ENCODE measurements at regions not wholly inside any gene's neighbourhood (a gene's known extent, or its start where the extent isn't known, plus 50 kb on each side); places are given as distances from the start of the nearest gene placed in this dataset.
A peak's percentile ranks its signal among the peaks of the same experiment; 100 is the strongest.

- Histone ChIP-seq H3K4me3 (ENCODE audit: low read depth in 1 of 5, low read length in 5 of 5) (no peak overlapping the region), H3K27me3 (ENCODE audit: control insufficient read depth in 5 of 5, insufficient read depth in 4 of 5, low read length in 5 of 5) (peaks cover 3 to 10% (median 6%) of the 10 kb centered on the region in 5 donors), H3K36me3 (ENCODE audit: control insufficient read depth in 5 of 5, insufficient read depth in 5 of 5, low read length in 5 of 5) (no peaks in the 10 kb centered on the region), H3K4me1 (ENCODE audit: control insufficient read depth in 5 of 5, insufficient read depth in 5 of 5, low read length in 5 of 5) (no peaks in the 10 kb centered on the region), H3K9me3 (ENCODE audit: control insufficient read depth in 5 of 5, low read length in 5 of 5) (peaks cover 0 to 9% (median 5%) of the 10 kb centered on the region in 5 donors), H3K9ac (ENCODE audit: low read length in 5 of 5) (no peak overlapping the region), H3K27ac (ENCODE audit: low read depth, low read length) (no peak overlapping the region)
Measured at GRCh38 chr12:114302606-114303315, 103.2 kb downstream of the TBX5 start.

DNA sequence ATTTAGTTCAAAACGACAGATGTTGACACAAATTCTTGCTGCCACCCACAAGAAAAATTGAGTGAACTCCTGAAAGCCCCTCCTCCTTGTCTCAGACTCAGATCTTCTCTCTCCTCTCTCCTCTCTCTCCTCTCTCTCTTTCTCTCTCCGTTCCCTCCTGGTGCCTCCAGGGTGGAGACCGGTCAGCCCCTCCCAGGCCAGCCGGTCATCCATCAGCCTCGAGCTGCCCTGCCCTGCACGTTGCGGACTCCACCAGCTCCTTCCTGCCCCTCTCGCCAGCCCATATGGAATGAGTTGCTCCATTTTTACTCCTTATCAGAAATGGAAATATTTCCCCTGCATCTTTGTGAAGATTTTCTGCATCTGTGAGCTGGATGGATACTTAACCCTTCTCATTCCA, 103.8 kb downstream of the TBX5 start:
- Histone ChIP-seq H3K27ac (ENCODE audit: low read depth, low read length) (no peak overlapping the region), H3K36me3 (ENCODE audit: control insufficient read depth in 5 of 5, insufficient read depth in 5 of 5, low read length in 5 of 5) (no peaks in the 10 kb centered on the region), H3K9ac (ENCODE audit: low read length in 5 of 5) (no peak overlapping the region), H3K4me3 (ENCODE audit: low read depth in 1 of 5, low read length in 5 of 5) (no peak overlapping the region), H3K9me3 (ENCODE audit: control insufficient read depth in 5 of 5, low read length in 5 of 5) (peaks cover 0 to 9% (median 5%) of the 10 kb centered on the region in 5 donors), H3K27me3 (ENCODE audit: control insufficient read depth in 5 of 5, insufficient read depth in 4 of 5, low read length in 5 of 5) (peaks cover 3 to 10% (median 6%) of the 10 kb centered on the region in 5 donors), H3K4me1 (ENCODE audit: control insufficient read depth in 5 of 5, insufficient read depth in 5 of 5, low read length in 5 of 5) (no peaks in the 10 kb centered on the region)

- H3K9ac ChIP-seq (ENCODE audit: low read length in 5 of 5), result no peak overlapping the region
Measured at GRCh38 chr12:114294303-114294685, 111.7 kb downstream of the TBX5 start.

DNA sequence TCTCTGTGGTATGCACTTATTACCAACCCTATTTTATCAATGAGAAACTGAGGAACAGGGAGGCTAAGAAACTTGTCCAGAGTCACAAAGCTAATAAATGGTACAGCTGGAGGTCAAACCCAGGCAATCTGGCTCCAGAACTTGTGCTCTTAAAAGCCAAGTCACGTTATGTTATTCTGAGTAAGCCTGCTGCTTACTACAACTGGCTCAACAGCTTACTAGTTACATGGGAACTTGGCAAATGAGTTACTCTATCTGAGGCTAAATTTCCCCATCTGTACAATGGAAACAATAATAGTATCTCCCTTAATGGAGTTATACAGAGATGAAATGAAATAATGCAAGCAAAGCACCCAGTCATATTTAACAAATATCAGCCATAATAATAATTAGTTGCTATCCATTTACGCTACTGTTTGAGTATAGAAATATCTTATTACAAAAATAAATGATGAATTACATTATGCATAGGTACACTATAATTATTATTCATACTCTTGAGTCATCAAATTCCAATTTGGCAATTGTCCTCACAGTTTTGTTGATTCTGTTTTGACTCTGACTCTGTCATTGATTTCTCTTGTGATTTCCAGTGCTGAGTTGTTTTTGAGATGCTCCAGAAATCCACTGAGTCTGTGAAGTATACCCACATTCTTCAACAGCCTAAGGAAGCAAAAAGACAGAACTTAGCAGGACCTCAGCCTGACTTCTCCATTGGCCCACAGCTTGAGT, 112.2 kb downstream of the TBX5 start:
- H3K4me3 ChIP-seq (ENCODE audit: low read depth in 1 of 5, low read length in 5 of 5), result no peak overlapping the region
- H3K27me3 ChIP-seq (ENCODE audit: control insufficient read depth in 5 of 5, insufficient read depth in 4 of 5, low read length in 5 of 5), result peaks cover 0 to 1% (median 0%) of the 10 kb centered on the region in 5 donors
- no peaks in the 10 kb centered on the region for H3K4me1 ChIP-seq (ENCODE audit: control insufficient read depth in 5 of 5, insufficient read depth in 5 of 5, low read length in 5 of 5)
- no peaks in the 10 kb centered on the region for H3K36me3 ChIP-seq (ENCODE audit: control insufficient read depth in 5 of 5, insufficient read depth in 5 of 5, low read length in 5 of 5)
- peaks cover 8 to 13% (median 12%) of the 10 kb centered on the region in 5 donors for H3K9me3 ChIP-seq (ENCODE audit: control insufficient read depth in 5 of 5, low read length in 5 of 5)
- H3K27ac ChIP-seq (ENCODE audit: low read depth, low read length), result no peak overlapping the region
- H3K9ac ChIP-seq (ENCODE audit: low read length in 5 of 5), result no peak overlapping the region

More at GRCh38 chr12:114294303-114294685, 111.7 kb downstream of the TBX5 start:
- Histone ChIP-seq H3K4me3 (ENCODE audit: low read depth in 1 of 5, low read length in 5 of 5) (no peak overlapping the region), H3K9me3 (ENCODE audit: control insufficient read depth in 5 of 5, low read length in 5 of 5) (peaks cover 8 to 13% (median 12%) of the 10 kb centered on the region in 5 donors), H3K27me3 (ENCODE audit: control insufficient read depth in 5 of 5, insufficient read depth in 4 of 5, low read length in 5 of 5) (no peaks in the 10 kb centered on the region), H3K4me1 (ENCODE audit: control insufficient read depth in 5 of 5, insufficient read depth in 5 of 5, low read length in 5 of 5) (no peaks in the 10 kb centered on the region), H3K36me3 (ENCODE audit: control insufficient read depth in 5 of 5, insufficient read depth in 5 of 5, low read length in 5 of 5) (no peaks in the 10 kb centered on the region), H3K27ac (ENCODE audit: low read depth, low read length) (no peak overlapping the region)

- no peaks in the 10 kb centered on the region for H3K4me1 ChIP-seq (ENCODE audit: control insufficient read depth in 5 of 5, insufficient read depth in 5 of 5, low read length in 5 of 5)
- peaks cover 0 to 3% (median 0%) of the 10 kb centered on the region in 5 donors for H3K27me3 ChIP-seq (ENCODE audit: control insufficient read depth in 5 of 5, insufficient read depth in 4 of 5, low read length in 5 of 5)
- H3K27ac ChIP-seq (ENCODE audit: low read depth, low read length), result no peak overlapping the region
- H3K9ac ChIP-seq (ENCODE audit: low read length in 5 of 5), result no peak overlapping the region
- no peaks in the 10 kb centered on the region for H3K36me3 ChIP-seq (ENCODE audit: control insufficient read depth in 5 of 5, insufficient read depth in 5 of 5, low read length in 5 of 5)
- peak overlapping the region in 1 of 5 donors; percentile 31 for H3K4me3 ChIP-seq (ENCODE audit: low read depth in 1 of 5, low read length in 5 of 5)
- peaks cover 8 to 13% (median 12%) of the 10 kb centered on the region in 5 donors for H3K9me3 ChIP-seq (ENCODE audit: control insufficient read depth in 5 of 5, low read length in 5 of 5)
Measured at GRCh38 chr12:114293073-114293472, 112.9 kb downstream of the TBX5 start.

DNA sequence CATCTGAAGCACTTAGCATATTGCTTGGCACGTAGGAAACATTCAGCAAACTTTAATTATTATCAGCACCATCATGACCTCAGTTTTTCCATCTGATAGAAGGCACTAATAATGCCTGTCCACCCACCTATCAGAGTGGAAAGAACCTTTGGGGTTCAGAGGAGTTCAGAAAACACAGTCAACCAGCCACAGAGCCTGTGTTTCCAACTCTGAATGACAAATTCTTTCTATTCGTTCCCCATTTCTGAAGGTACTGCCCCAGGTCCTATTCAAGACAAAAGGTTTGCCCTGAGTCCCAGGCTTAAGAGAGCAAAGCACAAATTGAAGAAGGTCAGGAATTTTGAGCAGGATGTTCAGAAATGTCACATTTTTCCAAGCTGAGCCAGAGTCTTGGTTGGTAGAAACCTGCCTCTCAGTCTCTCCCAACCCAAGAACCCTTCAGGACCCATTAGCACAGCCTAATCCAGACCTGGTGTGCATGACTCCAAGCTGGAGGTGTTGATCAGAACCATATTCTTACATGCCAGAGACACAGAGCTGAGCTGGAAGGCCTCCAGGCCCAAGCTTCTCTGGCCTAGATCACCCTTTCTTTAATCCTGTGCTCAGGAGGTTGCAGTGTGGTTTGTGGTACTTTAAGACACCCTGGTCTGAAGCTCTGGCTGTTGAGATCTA, 114.4 kb downstream of the TBX5 start:
- peaks cover 0 to 4% (median 0%) of the 10 kb centered on the region in 5 donors for H3K27me3 ChIP-seq (ENCODE audit: control insufficient read depth in 5 of 5, insufficient read depth in 4 of 5, low read length in 5 of 5)
- no peaks in the 10 kb centered on the region for H3K4me1 ChIP-seq (ENCODE audit: control insufficient read depth in 5 of 5, insufficient read depth in 5 of 5, low read length in 5 of 5)
- H3K9me3 ChIP-seq (ENCODE audit: control insufficient read depth in 5 of 5, low read length in 5 of 5), result peaks cover 8 to 13% (median 12%) of the 10 kb centered on the region in 5 donors
- H3K27ac ChIP-seq (ENCODE audit: low read depth, low read length), result no peak overlapping the region
- no peak overlapping the region for H3K4me3 ChIP-seq (ENCODE audit: low read depth in 1 of 5, low read length in 5 of 5)
- H3K36me3 ChIP-seq (ENCODE audit: control insufficient read depth in 5 of 5, insufficient read depth in 5 of 5, low read length in 5 of 5), result no peaks in the 10 kb centered on the region
- H3K9ac ChIP-seq (ENCODE audit: low read length in 5 of 5), result no peak overlapping the region

- no peaks in the 10 kb centered on the region for H3K4me1 ChIP-seq (ENCODE audit: control insufficient read depth in 5 of 5, insufficient read depth in 5 of 5, low read length in 5 of 5)
- peaks cover 0 to 6% (median 0%) of the 10 kb centered on the region in 5 donors for H3K27me3 ChIP-seq (ENCODE audit: control insufficient read depth in 5 of 5, insufficient read depth in 4 of 5, low read length in 5 of 5)
- H3K27ac ChIP-seq (ENCODE audit: low read depth, low read length), result no peak overlapping the region
- H3K4me3 ChIP-seq (ENCODE audit: low read depth in 1 of 5, low read length in 5 of 5), result no peak overlapping the region
- H3K9me3 ChIP-seq (ENCODE audit: control insufficient read depth in 5 of 5, low read length in 5 of 5), result peaks cover 3 to 6% (median 6%) of the 10 kb centered on the region in 5 donors
- no peaks in the 10 kb centered on the region for H3K36me3 ChIP-seq (ENCODE audit: control insufficient read depth in 5 of 5, insufficient read depth in 5 of 5, low read length in 5 of 5)
- H3K9ac ChIP-seq (ENCODE audit: low read length in 5 of 5), result no peak overlapping the region
Measured at GRCh38 chr12:114287821-114288525, 118.0 kb downstream of the TBX5 start.

- peaks cover 0 to 6% (median 0%) of the 10 kb centered on the region in 5 donors for H3K27me3 ChIP-seq (ENCODE audit: control insufficient read depth in 5 of 5, insufficient read depth in 4 of 5, low read length in 5 of 5)
- H3K9me3 ChIP-seq (ENCODE audit: control insufficient read depth in 5 of 5, low read length in 5 of 5), result no peaks in the 10 kb centered on the region
- H3K9ac ChIP-seq (ENCODE audit: low read length in 5 of 5), result no peak overlapping the region
- H3K4me3 ChIP-seq (ENCODE audit: low read depth in 1 of 5, low read length in 5 of 5), result no peak overlapping the region
- H3K27ac ChIP-seq (ENCODE audit: low read depth, low read length), result no peak overlapping the region
- no peaks in the 10 kb centered on the region for H3K4me1 ChIP-seq (ENCODE audit: control insufficient read depth in 5 of 5, insufficient read depth in 5 of 5, low read length in 5 of 5)
- H3K36me3 ChIP-seq (ENCODE audit: control insufficient read depth in 5 of 5, insufficient read depth in 5 of 5, low read length in 5 of 5), result no peaks in the 10 kb centered on the region
Measured at GRCh38 chr12:114286145-114286544, 119.8 kb downstream of the TBX5 start.

- Histone ChIP-seq H3K27ac (ENCODE audit: low read depth, low read length) (no peak overlapping the region), H3K9ac (ENCODE audit: low read length in 5 of 5) (no peak overlapping the region), H3K36me3 (ENCODE audit: control insufficient read depth in 5 of 5, insufficient read depth in 5 of 5, low read length in 5 of 5) (no peaks in the 10 kb centered on the region), H3K4me3 (ENCODE audit: low read depth in 1 of 5, low read length in 5 of 5) (no peak overlapping the region), H3K4me1 (ENCODE audit: control insufficient read depth in 5 of 5, insufficient read depth in 5 of 5, low read length in 5 of 5) (no peaks in the 10 kb centered on the region), H3K27me3 (ENCODE audit: control insufficient read depth in 5 of 5, insufficient read depth in 4 of 5, low read length in 5 of 5) (peaks cover 0 to 6% (median 0%) of the 10 kb centered on the region in 5 donors), H3K9me3 (ENCODE audit: control insufficient read depth in 5 of 5, low read length in 5 of 5) (no peaks in the 10 kb centered on the region)
Measured at GRCh38 chr12:114285554-114285953, 120.4 kb downstream of the TBX5 start.
